ENCODE measurements at regions not wholly inside any gene's neighbourhood (a gene's known extent, or its start where the extent isn't known, plus 50 kb on each side); places are given as distances from the start of the nearest gene placed in this dataset.

- DNase-seq, result no peak
Observed at GRCh38 chr16:9425236-9425635, 333.8 kb downstream of the HAPSTR1 start.

- DNase-seq, result no peak
Observed at GRCh38 chr16:9428355-9429005, 337.0 kb downstream of the HAPSTR1 start.

DNA sequence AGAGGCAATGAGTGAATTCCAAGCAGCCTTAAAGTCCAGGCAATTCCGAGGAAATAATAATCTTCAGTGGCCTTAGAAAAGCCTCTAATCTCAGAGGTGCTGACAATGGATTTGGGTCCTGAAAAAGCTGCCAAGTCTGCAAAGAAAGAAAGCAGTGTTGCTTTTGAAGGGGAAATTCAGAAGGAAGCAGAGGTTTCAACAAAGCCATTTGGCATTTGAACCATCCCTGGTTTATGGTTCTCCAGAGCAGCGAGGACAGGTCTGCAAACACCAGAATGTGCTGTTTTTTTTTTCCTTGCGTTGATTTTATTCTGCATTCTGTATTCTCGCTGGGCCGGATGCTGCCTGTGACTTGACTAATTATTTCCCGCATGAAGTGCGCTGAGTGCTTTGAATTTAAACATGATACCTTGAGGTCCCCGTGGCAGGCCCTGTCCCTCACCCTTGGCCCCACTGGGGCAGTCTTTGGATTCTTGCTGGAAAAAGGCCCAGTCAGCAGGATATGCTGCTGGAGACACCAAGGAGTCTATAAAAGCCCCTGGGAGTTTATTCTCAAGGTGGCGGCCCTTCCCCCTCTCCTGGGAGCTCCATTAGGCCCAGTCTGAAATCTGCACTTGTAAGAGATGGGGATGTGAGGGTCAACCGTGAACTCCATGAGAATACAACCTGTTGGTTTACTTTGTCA is 338.3 kb downstream of the HAPSTR1 start:
- no peak for DNase-seq

GRCh38 chr16:9434659-9435058 is 343.2 kb downstream of the HAPSTR1 start:
- no peak for DNase-seq

- no peak for DNase-seq
Observed at GRCh38 chr16:9436175-9436574, 344.7 kb downstream of the HAPSTR1 start.

DNA sequence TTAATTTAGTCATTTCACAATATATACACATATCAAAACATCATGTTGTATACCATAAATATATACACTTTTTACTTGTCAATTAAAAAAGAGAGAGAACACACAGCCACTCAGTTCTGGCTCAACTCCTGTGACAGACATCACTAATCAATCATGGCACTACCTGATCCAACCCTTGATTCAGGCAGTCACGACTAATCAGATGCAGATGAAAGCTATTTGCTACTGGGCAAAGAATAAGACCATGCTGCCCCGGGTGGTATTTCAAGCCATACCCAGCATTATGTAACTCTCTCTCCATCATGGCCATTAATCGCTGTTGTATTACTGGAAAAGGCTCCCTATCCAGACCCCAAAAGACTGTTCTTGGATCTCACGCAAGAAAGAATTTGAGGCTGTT is 345.7 kb downstream of the HAPSTR1 start:
- no peak for DNase-seq

- DNase-seq, result no peak
Observed at GRCh38 chr16:9438991-9439390, 347.5 kb downstream of the HAPSTR1 start.

DNA sequence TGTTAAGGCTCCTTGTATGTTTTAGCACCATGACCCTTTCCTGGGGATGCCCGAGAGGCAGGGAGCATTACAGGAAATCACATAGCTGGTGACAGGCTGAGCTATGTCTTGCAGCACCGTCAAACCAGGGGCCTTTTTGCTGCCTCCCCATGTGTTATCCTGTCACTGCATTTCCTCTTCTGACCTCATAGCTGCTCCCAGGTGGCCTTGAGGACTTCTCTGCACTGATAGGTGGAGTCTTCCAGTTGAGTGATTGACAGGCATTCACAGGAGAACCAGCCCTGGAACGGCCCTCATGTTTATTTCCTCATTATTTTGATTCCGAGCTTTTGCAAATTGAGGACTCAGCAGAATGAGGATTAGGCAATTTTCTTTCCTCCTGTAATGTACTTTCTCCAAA is 349.6 kb downstream of the HAPSTR1 start:
- no peak for DNase-seq

DNA sequence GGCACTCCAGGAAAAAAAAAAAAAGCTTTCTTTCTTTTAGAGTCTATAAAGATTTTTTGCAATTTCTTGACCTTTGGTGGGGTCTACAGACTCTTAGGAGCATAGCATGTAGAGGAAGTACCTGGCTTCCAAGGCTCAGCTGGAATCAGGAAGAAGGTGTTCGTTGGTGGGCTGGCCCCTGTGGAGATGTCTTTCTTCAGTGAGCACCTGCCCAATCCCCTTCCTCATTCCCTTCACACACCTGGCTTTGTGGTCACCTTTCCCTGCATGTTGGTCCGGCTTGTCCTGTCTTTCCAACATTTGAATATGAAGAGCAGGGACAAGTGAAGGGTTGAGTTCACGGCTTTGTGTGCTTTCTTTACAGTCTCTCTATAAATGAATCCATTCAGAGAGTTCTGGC is 352.4 kb downstream of the HAPSTR1 start:
- DNase-seq, result no peak

DNA sequence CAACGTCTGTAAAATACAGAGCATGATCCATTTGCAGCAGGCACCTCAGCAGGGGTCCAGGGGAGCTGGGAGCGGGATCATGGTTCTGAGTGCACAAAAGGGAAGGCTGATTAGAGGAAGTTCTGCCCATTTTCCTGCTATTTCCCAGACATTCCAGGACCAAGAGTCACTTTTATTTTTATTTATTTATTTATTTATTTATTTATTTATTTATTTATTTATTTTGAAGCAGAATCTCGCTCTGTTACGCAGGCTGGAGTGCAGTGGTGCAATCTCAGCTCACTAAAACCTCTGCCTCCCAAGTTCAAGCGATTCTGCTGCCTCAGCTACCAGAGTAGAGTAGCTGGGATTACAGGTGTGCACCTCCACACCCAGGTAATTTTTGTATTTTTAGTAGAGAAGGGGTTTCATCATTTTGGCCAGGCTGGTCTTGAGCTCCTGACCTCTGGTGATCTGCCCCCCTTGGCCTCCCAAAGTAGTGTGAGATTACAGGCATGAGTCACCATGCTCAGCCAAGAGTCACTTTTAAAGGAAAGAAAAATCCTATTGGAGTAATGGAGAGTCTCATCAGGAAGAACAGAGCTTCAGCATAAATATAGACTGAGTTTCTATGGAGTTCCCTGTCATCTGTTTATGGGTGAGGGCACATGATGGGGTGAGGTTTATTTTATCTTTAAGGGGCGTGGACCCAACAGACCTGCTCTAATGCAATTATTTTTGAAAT is 355.2 kb downstream of the HAPSTR1 start:
- DNase-seq, result no peak

DNA sequence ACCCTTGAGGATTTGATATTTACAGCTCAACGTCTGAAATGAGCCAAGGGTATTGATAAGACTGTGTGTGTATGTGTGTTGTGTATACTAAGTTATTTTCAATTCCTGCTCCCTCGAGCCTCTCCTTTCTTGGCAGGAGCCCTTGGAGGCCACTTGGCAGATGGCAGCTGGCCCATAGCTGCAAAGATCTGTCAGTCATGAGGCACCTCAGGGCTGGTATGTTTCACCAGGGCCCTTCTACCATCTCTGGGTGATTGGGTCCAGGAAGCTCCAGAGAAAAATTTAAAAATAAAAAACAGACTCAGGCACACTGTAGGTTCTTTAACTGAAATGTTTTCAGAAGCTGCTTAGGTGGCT is 355.7 kb downstream of the HAPSTR1 start:
- no peak for DNase-seq

DNA sequence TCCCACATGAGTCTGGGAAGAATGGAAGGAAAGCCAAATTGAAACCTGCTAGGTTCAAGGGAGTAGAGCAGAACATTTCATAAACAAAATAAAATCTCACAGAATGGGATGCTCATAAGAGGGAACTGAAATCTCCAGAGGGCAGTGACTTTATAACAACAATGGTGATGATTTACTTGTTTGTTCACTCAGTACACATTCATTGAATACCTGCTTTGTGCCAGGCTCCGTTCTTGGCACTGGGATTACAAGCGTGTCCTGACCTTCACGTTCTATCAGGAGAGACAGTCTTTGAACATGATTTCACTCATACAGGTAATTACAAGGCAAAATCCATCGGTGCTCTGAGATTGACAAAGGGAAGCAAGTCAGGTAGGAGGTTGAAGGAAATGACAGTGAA is 356.3 kb downstream of the HAPSTR1 start:
- no peak for DNase-seq

DNA sequence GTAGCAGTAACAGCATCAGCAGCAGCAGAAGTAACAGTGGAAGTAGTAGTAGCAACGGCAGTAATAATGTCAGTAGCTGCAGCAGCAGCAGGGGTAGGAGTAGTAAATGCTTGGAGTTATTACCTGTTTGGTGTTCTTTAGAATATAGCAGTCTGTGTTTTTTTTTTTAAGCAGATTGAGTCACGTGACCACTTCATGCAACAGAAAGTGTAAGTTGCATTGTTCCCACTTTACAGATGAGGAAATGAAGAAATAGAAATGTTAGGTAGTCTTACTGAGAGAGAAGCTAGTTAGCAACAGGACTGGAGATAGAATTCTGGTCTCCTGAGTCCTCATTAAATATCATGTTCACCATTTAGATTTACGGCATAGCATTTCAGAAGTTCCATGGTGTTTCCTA is 358.2 kb downstream of the HAPSTR1 start:
- no peak for DNase-seq

GRCh38 chr16:9457215-9457614 is 365.8 kb downstream of the HAPSTR1 start:
- no peak for DNase-seq

DNA sequence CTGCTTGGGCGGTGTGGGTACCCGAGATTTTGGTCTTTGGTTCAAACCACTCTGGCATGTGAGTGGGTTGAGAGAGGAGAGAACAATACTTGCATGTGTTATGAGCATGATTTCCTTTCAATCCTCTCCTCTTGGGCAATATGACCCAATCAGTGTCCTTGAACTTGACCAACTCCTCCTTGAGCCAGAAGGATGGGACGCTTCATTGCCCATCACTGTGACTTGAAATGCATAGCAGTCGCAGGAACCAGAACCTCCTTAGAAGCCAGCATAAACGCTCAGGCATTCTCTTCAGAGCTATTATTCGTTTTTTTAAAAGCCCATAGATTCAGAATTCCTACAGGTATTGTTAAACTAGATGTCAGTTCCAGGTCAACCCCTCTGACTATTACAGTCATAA is 367.4 kb downstream of the HAPSTR1 start:
- DNase-seq, result no peak

GRCh38 chr16:9462984-9463383 is 371.5 kb downstream of the HAPSTR1 start:
- no peak for DNase-seq

GRCh38 chr16:9463461-9463860 is 372.0 kb downstream of the HAPSTR1 start:
- no peak for DNase-seq

- DNase-seq, result no peak
Observed at GRCh38 chr16:9465161-9465560, 373.7 kb downstream of the HAPSTR1 start.

- DNase-seq, result no peak
Observed at GRCh38 chr16:9469512-9469911, 378.1 kb downstream of the HAPSTR1 start.

DNA sequence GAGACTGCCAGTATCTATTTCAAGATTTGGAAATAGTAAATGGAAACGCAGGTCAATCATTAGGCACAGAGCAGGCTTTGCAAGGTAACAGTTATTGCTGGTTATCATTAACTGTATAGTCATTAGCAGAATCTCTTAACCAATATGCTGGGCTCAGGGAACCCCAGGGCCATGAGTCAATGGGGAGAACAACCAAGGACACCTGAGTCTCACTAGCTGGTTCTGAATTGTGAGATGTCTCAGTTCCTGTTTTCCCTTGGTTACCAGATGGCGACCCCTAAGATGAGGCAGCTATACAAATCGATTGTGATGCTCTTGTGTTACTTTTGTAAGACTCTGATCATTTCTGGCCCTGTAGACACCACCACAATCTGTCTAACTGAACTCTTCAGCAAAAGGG is 385.3 kb downstream of the HAPSTR1 start:
- DNase-seq, result no peak

GRCh38 chr16:9479008-9479407 is 387.6 kb downstream of the HAPSTR1 start:
- DNase-seq, result no peak

GRCh38 chr16:9480503-9480902 is 389.1 kb downstream of the HAPSTR1 start:
- no peak for DNase-seq

DNA sequence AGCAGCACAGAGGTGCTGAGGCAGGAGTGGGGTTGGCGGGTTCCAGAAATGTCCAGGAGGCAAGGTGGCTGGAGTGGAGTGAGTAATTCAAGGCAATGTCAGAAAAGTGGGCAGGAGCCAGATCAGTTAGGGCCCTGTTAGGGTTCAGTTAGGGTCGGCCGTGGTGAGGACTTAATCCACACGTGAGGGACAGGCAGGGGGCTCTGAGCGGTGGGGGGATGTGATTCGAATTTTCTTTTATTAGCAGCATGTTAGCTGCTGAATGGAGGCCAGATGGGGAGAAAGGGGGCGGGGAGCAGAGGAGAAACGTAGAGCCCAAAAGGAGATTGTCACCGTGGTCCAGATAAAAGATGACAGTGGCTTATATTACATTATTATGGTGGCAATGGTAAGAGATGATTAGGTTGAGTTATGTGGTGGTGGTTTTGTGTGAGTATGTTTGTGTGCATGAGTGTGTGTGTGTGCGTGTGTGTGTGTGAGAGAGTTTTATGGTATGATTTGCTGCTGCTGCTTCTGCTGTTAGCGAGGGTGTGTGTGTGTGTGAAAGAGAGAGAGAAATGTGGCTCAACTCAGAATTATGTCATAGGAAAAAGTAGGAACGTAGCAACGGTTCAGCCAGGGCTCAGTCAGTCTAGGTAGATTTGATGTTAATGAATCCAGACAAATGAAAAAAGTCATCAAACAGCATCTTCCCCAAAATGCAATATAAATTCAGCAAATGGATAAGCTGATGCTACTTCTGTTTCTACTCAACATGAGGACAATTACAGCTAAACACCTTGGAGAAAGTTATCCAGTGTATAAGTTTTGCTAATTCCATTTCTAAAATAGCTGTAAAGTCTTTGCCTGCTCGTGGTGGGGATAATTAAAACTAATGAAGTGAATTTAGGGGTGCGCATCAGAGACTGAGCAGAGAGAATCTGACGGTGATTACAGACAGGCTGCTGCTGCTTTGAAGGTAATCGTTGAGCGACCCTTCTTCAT is 390.6 kb downstream of the HAPSTR1 start:
- DNase-seq, result no peak
